ENCODE measurements at regions not wholly inside any gene's neighbourhood (a gene's known extent, or its start where the extent isn't known, plus 50 kb on each side); places are given as distances from the start of the nearest gene placed in this dataset.

GRCh38 chr4:114062499-114062898 is 83.1 kb upstream of the ARSJ start:
- no peaks in the 10 kb centered on the region for H3K36me3 Mint-ChIP-seq
- no peaks in the 10 kb centered on the region for H3K4me1 Mint-ChIP-seq
- H3K27ac Mint-ChIP-seq: no peak overlapping the region
- H3K27me3 Mint-ChIP-seq: no peaks in the 10 kb centered on the region
- DNase-seq: no peak
- CTCF ChIA-PET: no interaction called here
- no peak for ATAC-seq
- no peak overlapping the region for H3K4me3 Mint-ChIP-seq
- H3K9me3 Mint-ChIP-seq (ENCODE audit: low read depth): no peaks in the 10 kb centered on the region

GRCh38 chr4:114072781-114073180 is 93.3 kb upstream of the ARSJ start:
- H3K4me3 Mint-ChIP-seq: no peak overlapping the region
- CTCF ChIA-PET: interaction anchor here (3.2 kb wide), 1 partner anchor 678 kb away, joined by 23 read pairs; no protein-coding TSS in a partner anchor
- no peak overlapping the region for H3K27ac Mint-ChIP-seq
- peaks cover 17% of the 10 kb centered on the region for H3K27me3 Mint-ChIP-seq
- DNase-seq: no peak
- no peaks in the 10 kb centered on the region for H3K36me3 Mint-ChIP-seq
- no peak for ATAC-seq
- no peaks in the 10 kb centered on the region for H3K9me3 Mint-ChIP-seq (ENCODE audit: low read depth)
- no peaks in the 10 kb centered on the region for H3K4me1 Mint-ChIP-seq

DNA sequence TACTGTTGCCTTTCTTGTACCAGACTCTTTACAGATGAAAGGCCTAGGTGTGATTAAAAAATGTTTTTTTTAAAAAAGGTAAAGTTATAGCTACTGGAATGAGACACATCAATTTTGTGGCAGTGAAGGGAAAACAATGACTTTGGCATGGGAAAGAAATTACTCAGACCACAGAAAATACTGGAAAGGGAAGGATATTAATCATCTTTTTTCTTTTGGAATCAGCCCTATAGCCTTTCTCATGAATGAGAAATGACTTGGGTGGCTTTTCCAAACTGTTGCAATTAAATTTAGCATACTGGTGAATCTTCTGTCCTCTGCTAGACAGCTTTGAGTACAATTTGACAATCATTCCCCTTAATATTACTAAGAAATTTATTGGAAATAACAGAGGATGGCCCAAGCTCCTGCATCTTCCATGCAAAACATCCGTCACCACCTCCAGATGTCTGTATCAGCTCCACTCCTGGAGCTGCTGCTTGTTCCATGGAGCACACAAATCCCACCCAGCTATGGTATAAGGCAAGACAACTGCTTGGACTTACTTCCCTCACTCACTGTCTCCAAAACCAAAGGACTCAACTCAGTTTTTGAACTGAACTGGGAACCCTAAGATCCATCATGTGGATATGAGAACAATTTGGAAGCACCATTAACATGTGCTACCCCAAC is 97.6 kb upstream of the ARSJ start:
- Mint-ChIP-seq H3K4me3 (no peak overlapping the region), H3K4me1 (no peaks in the 10 kb centered on the region), H3K27me3 (peaks cover 15% of the 10 kb centered on the region), H3K9me3 (ENCODE audit: low read depth) (peaks cover 2% of the 10 kb centered on the region), H3K36me3 (no peaks in the 10 kb centered on the region), H3K27ac (no peak overlapping the region)
- DNase-seq (no peak), ATAC-seq (no peak)
- CTCF ChIA-PET: interaction anchor here (1.1 kb wide), 1 partner anchor 682 kb away, joined by 3 read pairs; no protein-coding TSS in a partner anchor

DNA sequence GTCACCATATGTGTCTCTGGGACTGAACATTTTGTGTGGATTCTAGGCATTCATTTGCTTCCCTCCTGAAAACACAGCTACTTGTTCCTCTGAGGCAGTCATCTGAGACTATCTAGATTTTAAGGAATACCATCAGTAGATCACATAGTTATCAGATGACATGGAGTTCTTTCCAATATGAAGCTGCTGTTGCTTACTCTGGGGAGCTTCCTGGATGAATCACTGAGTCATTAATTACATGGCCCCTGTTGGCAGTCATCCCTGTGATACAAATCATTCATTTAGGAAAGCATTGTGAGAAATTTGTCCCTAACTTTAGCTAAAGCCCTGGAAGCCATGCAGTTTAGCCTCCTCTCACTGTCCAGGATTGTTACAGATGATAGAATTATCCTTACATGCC is 98.2 kb upstream of the ARSJ start:
- no peak overlapping the region for H3K27ac Mint-ChIP-seq
- CTCF ChIA-PET: interaction anchor here (1.1 kb wide), 1 partner anchor 683 kb away, joined by 3 read pairs; no protein-coding TSS in a partner anchor
- no peak for DNase-seq

DNA sequence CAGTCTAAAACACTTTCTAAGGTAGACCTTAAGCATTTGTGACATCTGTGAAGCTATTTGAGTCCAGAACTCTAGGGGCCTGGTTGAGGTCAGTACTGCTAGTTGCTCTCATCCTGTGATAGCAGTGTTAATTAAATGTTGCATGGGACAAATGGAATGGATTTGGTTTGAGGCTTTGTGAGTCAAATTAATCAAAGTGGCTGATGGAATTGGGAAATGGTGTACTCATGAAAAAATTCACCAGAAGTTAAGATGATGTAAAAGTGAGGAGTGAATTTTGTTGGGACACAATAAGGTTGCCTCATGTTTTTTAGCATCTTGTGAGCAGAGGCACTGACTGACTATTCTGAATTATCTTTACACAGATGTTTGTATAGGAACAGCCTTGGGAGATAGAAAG is 99.2 kb upstream of the ARSJ start:
- Mint-ChIP-seq H3K9me3 (ENCODE audit: low read depth) (peaks cover 2% of the 10 kb centered on the region), H3K27me3 (peaks cover 2% of the 10 kb centered on the region), H3K4me1 (no peaks in the 10 kb centered on the region), H3K4me3 (no peak overlapping the region), H3K36me3 (no peaks in the 10 kb centered on the region), H3K27ac (no peak overlapping the region)
- ATAC-seq: no peak
- DNase-seq: no peak
- CTCF ChIA-PET: no interaction called here

More for the DNA sequence above, 98.2 kb upstream of the ARSJ start:
- peaks cover 12% of the 10 kb centered on the region for H3K27me3 Mint-ChIP-seq
- ATAC-seq: no peak
- no peaks in the 10 kb centered on the region for H3K4me1 Mint-ChIP-seq
- peaks cover 2% of the 10 kb centered on the region for H3K9me3 Mint-ChIP-seq (ENCODE audit: low read depth)
- H3K36me3 Mint-ChIP-seq: no peaks in the 10 kb centered on the region
- H3K4me3 Mint-ChIP-seq: no peak overlapping the region

GRCh38 chr4:114081783-114082182 is 102.3 kb upstream of the ARSJ start:
- peaks cover 2% of the 10 kb centered on the region for H3K27me3 Mint-ChIP-seq
- H3K36me3 Mint-ChIP-seq: no peaks in the 10 kb centered on the region
- DNase-seq: no peak
- no peaks in the 10 kb centered on the region for H3K4me1 Mint-ChIP-seq
- no peak overlapping the region for H3K4me3 Mint-ChIP-seq
- CTCF ChIA-PET: interaction anchor here (1.2 kb wide), 1 partner anchor 11 kb away, joined by 3 read pairs; no protein-coding TSS in a partner anchor
- no peak for ATAC-seq
- H3K9me3 Mint-ChIP-seq (ENCODE audit: low read depth): peaks cover 2% of the 10 kb centered on the region
- H3K27ac Mint-ChIP-seq: no peak overlapping the region

- no peaks in the 10 kb centered on the region for H3K4me1 Mint-ChIP-seq
- CTCF ChIA-PET: no interaction called here
- no peak overlapping the region for H3K4me3 Mint-ChIP-seq
- ATAC-seq (no peak), DNase-seq (no peak)
- peaks cover 2% of the 10 kb centered on the region for H3K9me3 Mint-ChIP-seq (ENCODE audit: low read depth)
- H3K36me3 Mint-ChIP-seq: no peaks in the 10 kb centered on the region
- H3K27ac Mint-ChIP-seq: no peak overlapping the region
- peaks cover 2% of the 10 kb centered on the region for H3K27me3 Mint-ChIP-seq
Measured at GRCh38 chr4:114082348-114082747, 102.9 kb upstream of the ARSJ start.

DNA sequence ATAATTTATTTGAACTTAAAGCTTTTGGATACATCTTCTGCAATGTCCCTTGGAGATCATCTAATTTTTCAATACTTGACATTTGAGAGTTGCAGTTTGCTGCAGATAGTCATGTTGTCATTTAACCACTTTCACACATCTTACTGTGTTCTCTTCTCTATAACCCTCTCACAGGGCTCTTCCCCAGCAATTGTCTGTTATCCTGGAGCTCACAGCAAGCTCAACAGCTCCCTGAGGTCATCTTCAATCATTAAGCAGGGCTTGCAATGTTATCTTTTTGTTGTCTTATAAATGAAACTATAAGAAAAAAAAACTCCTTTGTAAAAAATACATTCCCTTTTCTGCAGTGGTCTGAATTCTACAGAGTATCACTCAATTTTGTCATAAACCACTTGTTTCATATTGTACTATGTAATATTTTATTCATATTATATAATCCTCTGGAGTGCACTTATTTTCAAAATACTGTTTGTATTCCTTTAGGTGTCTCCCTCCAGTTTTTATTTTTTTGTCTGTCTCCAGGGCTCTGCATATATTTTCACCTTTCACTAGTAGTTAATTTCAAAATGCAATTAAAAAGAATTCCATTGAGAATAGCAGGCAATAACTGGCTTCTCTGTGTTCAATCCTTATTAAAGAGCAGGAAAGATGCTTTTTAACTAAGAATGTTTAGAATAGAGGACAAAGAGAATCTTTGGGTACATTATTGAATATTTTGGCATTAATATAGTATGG is 106.3 kb upstream of the ARSJ start:
- DNase-seq (no peak), ATAC-seq (no peak)
- Mint-ChIP-seq H3K27ac (no peak overlapping the region), H3K27me3 (peaks cover 11% of the 10 kb centered on the region), H3K4me1 (no peaks in the 10 kb centered on the region), H3K4me3 (no peak overlapping the region), H3K36me3 (peaks cover 1% of the 10 kb centered on the region), H3K9me3 (ENCODE audit: low read depth) (no peaks in the 10 kb centered on the region)
- CTCF ChIA-PET: no interaction called here

DNA sequence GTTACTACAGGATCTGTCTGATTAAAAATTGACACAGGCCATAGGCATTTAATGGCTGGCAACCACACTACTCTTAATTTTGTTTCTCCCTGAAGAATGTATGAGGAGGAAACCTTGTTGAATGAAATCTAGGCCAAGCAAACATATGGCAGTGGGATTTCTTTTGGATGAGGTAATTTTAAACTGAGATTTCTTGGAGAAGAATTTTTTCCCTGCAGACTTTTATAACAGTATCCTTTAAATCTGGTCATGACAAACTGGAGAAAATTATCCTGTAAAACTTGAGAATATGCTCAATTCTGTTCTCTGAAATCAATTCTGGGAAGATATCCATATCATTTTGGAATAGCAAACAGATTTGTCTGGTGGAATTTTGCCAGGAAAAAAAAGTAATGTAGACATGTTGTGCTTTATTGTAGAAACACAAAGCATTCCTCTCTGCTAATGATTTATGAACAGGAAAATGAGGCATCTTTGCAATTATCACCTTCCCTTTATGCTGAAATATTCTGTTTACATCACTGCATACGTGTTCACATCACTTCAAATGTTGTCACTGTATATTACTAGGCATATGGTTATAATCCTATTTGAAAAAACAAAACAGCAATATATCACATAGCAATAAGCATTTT is 108.3 kb upstream of the ARSJ start:
- H3K27ac Mint-ChIP-seq: no peak overlapping the region
- H3K36me3 Mint-ChIP-seq: peaks cover 1% of the 10 kb centered on the region
- no peaks in the 10 kb centered on the region for H3K9me3 Mint-ChIP-seq (ENCODE audit: low read depth)
- DNase-seq (no peak), ATAC-seq (no peak)
- H3K27me3 Mint-ChIP-seq: peaks cover 15% of the 10 kb centered on the region
- no peak overlapping the region for H3K4me3 Mint-ChIP-seq
- CTCF ChIA-PET: no interaction called here
- no peaks in the 10 kb centered on the region for H3K4me1 Mint-ChIP-seq

- Mint-ChIP-seq H3K27me3 (peaks cover 15% of the 10 kb centered on the region), H3K4me1 (no peaks in the 10 kb centered on the region), H3K4me3 (no peak overlapping the region), H3K36me3 (peaks cover 1% of the 10 kb centered on the region), H3K9me3 (ENCODE audit: low read depth) (no peaks in the 10 kb centered on the region), H3K27ac (no peak overlapping the region)
- CTCF ChIA-PET: no interaction called here
- no peak for DNase-seq
- ATAC-seq: no peak
Measured at GRCh38 chr4:114088481-114088880, 109.0 kb upstream of the ARSJ start.

GRCh38 chr4:114091546-114091945 is 112.1 kb upstream of the ARSJ start:
- Mint-ChIP-seq H3K27me3 (peaks cover 14% of the 10 kb centered on the region), H3K9me3 (ENCODE audit: low read depth) (no peaks in the 10 kb centered on the region), H3K4me1 (no peaks in the 10 kb centered on the region), H3K27ac (no peak overlapping the region), H3K36me3 (peaks cover 1% of the 10 kb centered on the region), H3K4me3 (no peak overlapping the region)
- ATAC-seq: no peak
- DNase-seq: no peak
- CTCF ChIA-PET: no interaction called here

DNA sequence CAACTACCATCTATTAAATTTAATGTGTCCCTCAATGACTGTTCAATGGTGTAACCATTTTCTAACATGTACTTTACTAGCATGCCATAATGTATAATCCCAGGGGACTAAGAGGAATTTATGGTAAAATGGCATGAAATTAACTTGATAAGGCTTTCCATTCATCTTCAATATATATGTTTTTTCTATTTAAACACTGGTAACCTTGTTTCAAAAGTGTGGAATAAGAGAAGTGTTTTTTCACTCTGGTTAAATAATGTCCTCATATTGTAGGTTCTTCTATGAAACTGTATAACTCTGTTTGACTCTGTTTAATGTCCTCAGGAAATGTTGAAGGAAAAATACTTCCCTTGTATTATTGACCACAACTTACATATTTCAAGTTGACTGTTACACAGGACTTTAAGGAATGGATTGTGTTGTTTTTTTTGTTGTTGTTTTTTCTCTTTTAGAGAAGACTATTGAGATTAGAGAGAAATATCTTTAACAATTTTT is 113.8 kb upstream of the ARSJ start:
- no peak overlapping the region for H3K4me3 Mint-ChIP-seq
- no peaks in the 10 kb centered on the region for H3K4me1 Mint-ChIP-seq
- H3K27me3 Mint-ChIP-seq: peaks cover 11% of the 10 kb centered on the region
- CTCF ChIA-PET: no interaction called here
- DNase-seq: no peak
- H3K9me3 Mint-ChIP-seq (ENCODE audit: low read depth): no peaks in the 10 kb centered on the region
- no peak overlapping the region for H3K27ac Mint-ChIP-seq
- peaks cover 1% of the 10 kb centered on the region for H3K36me3 Mint-ChIP-seq
- no peak for ATAC-seq

GRCh38 chr4:114100288-114101031 is 121.0 kb upstream of the ARSJ start:
- CTCF ChIA-PET: no interaction called here
- no peak for ATAC-seq
- Mint-ChIP-seq H3K9me3 (ENCODE audit: low read depth) (no peaks in the 10 kb centered on the region), H3K27me3 (no peaks in the 10 kb centered on the region), H3K27ac (no peak overlapping the region), H3K36me3 (no peaks in the 10 kb centered on the region), H3K4me1 (no peaks in the 10 kb centered on the region), H3K4me3 (no peak overlapping the region)
- DNase-seq: no peak
